Testis (tissue), 2 donors: ENCODE measurements at regions not wholly inside any gene's neighbourhood (a gene's known extent, or its start where the extent isn't known, plus 50 kb on each side); places are given as distances from the start of the nearest gene placed in this dataset.

Experiments used
- CTCF ChIP-seq, 3 experiments: fragments of 450-650 bp in 2 of 3; fragments of 200-600 bp in 1 of 3; sonication (generic) in 1 of 3; IDR thresholded peaks; one replicate each; pipeline ENCODE4 v1.5.1; 2016 to 2019; ENCODE audit warnings: antibody characterized with exemption in 3 of 3, mild to moderate bottlenecking in 2 of 3, moderate library complexity in 1 of 3
- POLR2A ChIP-seq: fragments of 450-650 bp; IDR thresholded peaks from one replicate; pipeline ENCODE4 v1.6.1; 2017; ENCODE audit warnings: antibody characterized with exemption, mild to moderate bottlenecking, moderate library complexity

GRCh38 chr7:68458010-68458908 lies 1140.0 kb upstream of the AUTS2 start:
- TF ChIP-seq CTCF (IDR thresholded peaks at IDR 0.05) (no peak), POLR2A (no peak)
